ENCODE measurements at regions not wholly inside any gene's neighbourhood (a gene's known extent, or its start where the extent isn't known, plus 50 kb on each side); places are given as distances from the start of the nearest gene placed in this dataset.
A peak's percentile ranks its signal among the peaks of the same experiment; 100 is the strongest.

GRCh38 chr4:11704186-11704830, 275.6 kb upstream of the HS3ST1 start:
- Histone ChIP-seq H3K4me3 (ENCODE audit: low read length) (no peak overlapping the region), H3K4me1 (ENCODE audit: control insufficient read depth, insufficient read depth, low read length) (no peaks in the 10 kb centered on the region), H3K27ac (ENCODE audit: low read depth, low read length) (no peak overlapping the region), H3K9me3 (ENCODE audit: control insufficient read depth, low read length) (no peaks in the 10 kb centered on the region), H3K9ac (ENCODE audit: extremely low read depth, low read length, poor library complexity, severe bottlenecking) (no peak overlapping the region), H3K27me3 (ENCODE audit: control insufficient read depth, insufficient read depth, low read length, poor library complexity, severe bottlenecking) (no peaks in the 10 kb centered on the region), H3K36me3 (ENCODE audit: control insufficient read depth, insufficient read depth, low read length) (no peaks in the 10 kb centered on the region)
- Mint-ChIP-seq H3K27ac (no peak overlapping the region), H3K9me3 (peaks cover 14% of the 10 kb centered on the region), H3K36me3 (ENCODE audit: low read depth) (no peaks in the 10 kb centered on the region), H3K4me1 (peaks cover 3% of the 10 kb centered on the region), H3K27me3 (ENCODE audit: insufficient read depth) (no peaks in the 10 kb centered on the region), H3K4me3 (no peak overlapping the region)
- no peak for TF ChIP-seq CTCF (conservative IDR thresholded peaks at IDR 0.05)
- WGBS, 2 experiments (ENCODE audit: insufficient coverage in 1 of 2, insufficient read length in 1 of 2): 90 to 92% methylated on average over 1 of the region's 1 CpG
- DNase-seq: no peak

DNA sequence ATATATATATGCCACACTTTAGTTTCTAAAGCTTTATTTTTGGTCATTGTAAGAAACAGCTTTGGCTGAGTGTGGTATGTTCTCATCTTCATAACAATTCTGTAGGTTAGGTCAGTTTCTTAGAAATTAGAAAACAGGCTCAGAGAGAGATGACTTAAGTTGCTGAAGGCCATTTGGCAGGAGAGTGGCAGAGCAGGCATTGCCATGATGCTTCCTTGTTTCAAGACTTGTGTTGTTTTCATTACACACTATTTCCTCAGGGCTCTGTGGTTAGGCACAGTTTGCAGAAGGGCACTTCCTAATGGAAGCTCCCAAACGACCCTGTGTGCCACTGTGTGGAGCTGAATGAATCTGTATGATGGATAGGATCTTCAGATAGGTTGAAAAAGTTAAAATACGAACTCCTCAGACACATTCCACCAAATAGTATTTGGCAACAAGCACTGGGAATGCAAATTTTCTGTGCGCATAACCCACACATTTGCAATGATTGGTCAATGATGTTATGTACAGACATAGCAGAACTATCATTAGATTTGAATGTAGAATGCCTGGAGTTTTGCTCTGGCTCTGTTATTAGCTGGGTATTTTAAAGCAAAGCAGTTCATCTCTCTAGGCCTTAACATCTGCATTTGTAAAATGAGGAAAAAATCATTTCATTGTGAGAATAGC, 274.3 kb upstream of the HS3ST1 start:
- H3K36me3 Mint-ChIP-seq (ENCODE audit: low read depth): no peaks in the 10 kb centered on the region
- H3K27ac ChIP-seq (ENCODE audit: low read depth, low read length): no peak overlapping the region
- peaks cover 5% of the 10 kb centered on the region for H3K9me3 Mint-ChIP-seq
- H3K4me3 Mint-ChIP-seq: no peak overlapping the region
- no peaks in the 10 kb centered on the region for H3K27me3 Mint-ChIP-seq (ENCODE audit: insufficient read depth)
- H3K9ac ChIP-seq (ENCODE audit: extremely low read depth, low read length, poor library complexity, severe bottlenecking): no peak overlapping the region
- 92 to 100% methylated on average over 2 to 3 of the region's 3 CpGs for WGBS, 2 experiments (ENCODE audit: insufficient coverage in 1 of 2, insufficient read length in 1 of 2)
- no peaks in the 10 kb centered on the region for H3K27me3 ChIP-seq (ENCODE audit: control insufficient read depth, insufficient read depth, low read length, poor library complexity, severe bottlenecking)
- no peak overlapping the region for H3K4me3 ChIP-seq (ENCODE audit: low read length)
- no peak for DNase-seq
- no peaks in the 10 kb centered on the region for H3K36me3 ChIP-seq (ENCODE audit: control insufficient read depth, insufficient read depth, low read length)
- H3K27ac Mint-ChIP-seq: no peak overlapping the region
- no peak for TF ChIP-seq CTCF (conservative IDR thresholded peaks at IDR 0.05)
- peaks cover 6% of the 10 kb centered on the region for H3K4me1 ChIP-seq (ENCODE audit: control insufficient read depth, insufficient read depth, low read length)
- H3K9me3 ChIP-seq (ENCODE audit: control insufficient read depth, low read length): no peaks in the 10 kb centered on the region
- H3K4me1 Mint-ChIP-seq: peaks cover 14% of the 10 kb centered on the region

GRCh38 chr4:11701966-11702725, 273.5 kb upstream of the HS3ST1 start:
- peak; percentile 56 for TF ChIP-seq CTCF (conservative IDR thresholded peaks at IDR 0.05)
- Histone ChIP-seq H3K4me3 (ENCODE audit: low read length) (no peak overlapping the region), H3K4me1 (ENCODE audit: control insufficient read depth, insufficient read depth, low read length) (peaks cover 6% of the 10 kb centered on the region), H3K36me3 (ENCODE audit: control insufficient read depth, insufficient read depth, low read length) (no peaks in the 10 kb centered on the region), H3K9me3 (ENCODE audit: control insufficient read depth, low read length) (no peaks in the 10 kb centered on the region), H3K27me3 (ENCODE audit: control insufficient read depth, insufficient read depth, low read length, poor library complexity, severe bottlenecking) (no peaks in the 10 kb centered on the region), H3K27ac (ENCODE audit: low read depth, low read length) (no peak overlapping the region), H3K9ac (ENCODE audit: extremely low read depth, low read length, poor library complexity, severe bottlenecking) (no peak overlapping the region)
- Mint-ChIP-seq H3K27ac (no peak overlapping the region), H3K27me3 (ENCODE audit: insufficient read depth) (no peaks in the 10 kb centered on the region), H3K4me1 (peaks cover 16% of the 10 kb centered on the region), H3K36me3 (ENCODE audit: low read depth) (no peaks in the 10 kb centered on the region), H3K4me3 (no peak overlapping the region), H3K9me3 (no peaks in the 10 kb centered on the region)
- DNase-seq: peak; percentile 62
- 93 to 100% methylated on average over 2 to 9 of the region's 14 CpGs for WGBS, 2 experiments (ENCODE audit: insufficient coverage in 1 of 2, insufficient read length in 1 of 2)
